PC-3 (cell line): ENCODE measurements at regions not wholly inside any gene's neighbourhood (a gene's known extent, or its start where the extent isn't known, plus 50 kb on each side); places are given as distances from the start of the nearest gene placed in this dataset.

Experiments
- CTCF ChIP-seq: fragments of 300-600 bp; sonication (generic); conservative IDR thresholded peaks from 2 replicates; pipeline ENCODE4 v1.5.1; 2017; ENCODE audit warnings: antibody characterized with exemption, low read depth, mild to moderate bottlenecking, low read length
- EZH2 ChIP-seq: fragments of 300-600 bp; sonication (generic); IDR thresholded peaks from one replicate; pipeline ENCODE4 v1.6.1; 2017; ENCODE audit warnings: antibody characterized with exemption, mild to moderate bottlenecking, low read length; ENCODE audit not compliant: unreplicated experiment
- EZH2phosphoT487 ChIP-seq: fragments of 300-600 bp; sonication (generic); IDR thresholded peaks from 2 replicates; pipeline ENCODE4 v1.6.1; 2018; ENCODE audit warnings: mild to moderate bottlenecking, antibody characterized with exemption, low read length, borderline replicate concordance

DNA sequence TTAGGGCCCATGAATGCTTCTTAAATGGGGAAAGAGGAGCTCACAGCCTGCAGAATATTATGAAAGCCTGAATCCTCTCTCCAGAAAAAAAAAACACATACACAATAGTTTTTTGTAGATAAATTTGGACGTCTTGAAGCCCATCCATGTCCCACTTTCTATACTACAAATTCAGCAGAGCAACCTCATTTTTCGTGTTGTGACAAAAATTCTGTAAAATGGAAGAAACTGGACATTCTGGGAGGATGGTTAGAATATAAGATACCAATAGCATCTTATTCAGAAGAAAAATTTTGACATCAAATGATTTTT lies 102.1 kb downstream of the ZNF281 start:
- TF ChIP-seq CTCF, result peak; percentile 52; the same call in 1 of the 2 replicates
- TF ChIP-seq EZH2phosphoT487, result no peak
- TF ChIP-seq EZH2, result no peak
